GM19023 (cell line): ENCODE measurements at regions not wholly inside any gene's neighbourhood (a gene's known extent, or its start where the extent isn't known, plus 50 kb on each side); places are given as distances from the start of the nearest gene placed in this dataset.
"Not testable (repeated sequence)": the region's sequence is repeated elsewhere in the genome, so short reads cannot be mapped to it uniquely, and the experiment has no call there.

Source experiments
- ATAC-seq: cut with Tn5 transposase; IDR thresholded peaks from one replicate; pipeline ENCODE4 v1.9.1; 2021; ENCODE audit warnings: mild to moderate bottlenecking, moderate library complexity; ENCODE audit not compliant: unreplicated experiment

GRCh38 chr11:37286890-37287289 lies 688.9 kb upstream of the RAG2 start:
- ATAC-seq: no peak

DNA sequence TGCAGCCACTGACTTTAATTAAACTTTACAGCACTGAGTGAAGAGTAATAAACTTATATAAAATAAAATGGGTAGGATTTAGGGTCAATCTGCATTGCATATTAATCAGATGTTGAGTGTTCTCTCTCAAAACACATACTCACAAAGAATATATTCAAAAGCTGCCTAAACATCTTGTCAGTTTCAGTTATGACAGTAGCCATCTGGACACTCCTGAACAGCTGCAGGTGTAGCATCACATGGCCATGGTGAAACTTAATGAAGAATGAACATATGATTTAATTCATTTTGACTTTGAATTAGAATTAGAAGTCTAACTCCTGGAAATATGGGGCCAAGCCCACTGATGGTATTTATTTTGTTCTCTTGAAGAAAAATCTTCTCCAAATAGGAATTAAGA lies 684.3 kb upstream of the RAG2 start:
- ATAC-seq: no peak

GRCh38 chr11:37280200-37280599 lies 682.2 kb upstream of the RAG2 start:
- ATAC-seq: no peak

DNA sequence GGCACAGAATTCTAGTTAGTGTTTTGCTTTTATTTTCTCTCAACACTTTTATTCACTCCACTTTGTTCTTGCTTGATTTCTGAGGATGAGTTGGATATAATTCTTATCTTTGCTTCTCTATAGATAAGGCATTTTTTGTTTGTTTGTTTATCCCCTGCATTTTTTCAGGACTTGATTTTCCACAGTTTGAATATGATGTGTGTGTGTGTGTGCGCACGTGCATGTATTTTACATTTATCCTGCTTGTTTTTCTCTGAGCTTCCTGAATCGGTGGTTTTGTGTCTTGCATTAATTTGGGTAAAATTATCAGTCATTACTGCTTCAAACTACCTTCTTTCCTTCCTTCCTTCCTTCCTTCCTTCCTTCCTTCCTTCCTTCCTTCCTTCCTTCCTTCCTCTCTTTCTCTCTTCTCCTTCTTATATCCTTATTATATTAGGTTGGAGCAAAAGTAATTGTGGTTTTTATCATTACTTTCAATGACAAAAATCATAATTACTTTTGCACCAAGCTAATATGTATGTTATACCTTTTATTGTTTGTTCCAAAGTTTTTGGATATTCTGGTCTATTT lies 679.9 kb upstream of the RAG2 start:
- ATAC-seq: no peak

DNA sequence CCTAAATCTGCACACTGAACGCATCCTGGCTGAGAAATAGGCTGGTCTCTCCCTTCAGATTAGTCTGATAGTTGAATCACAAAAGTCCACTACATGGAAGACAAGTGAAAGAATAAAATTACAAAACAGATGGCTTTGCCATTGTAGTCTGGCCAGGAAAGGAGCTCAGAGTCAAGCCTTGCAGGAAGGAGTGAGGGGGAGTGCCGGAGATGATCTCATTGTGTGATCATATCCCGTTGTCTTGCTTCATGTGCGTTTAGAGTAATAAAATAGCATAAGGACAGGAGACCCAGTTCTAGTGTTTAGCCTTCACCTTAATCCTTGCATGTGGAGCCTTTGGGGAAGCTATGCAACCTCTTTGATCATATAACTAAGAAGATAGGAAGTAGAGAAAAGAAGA lies 666.7 kb upstream of the RAG2 start:
- ATAC-seq: no peak

DNA sequence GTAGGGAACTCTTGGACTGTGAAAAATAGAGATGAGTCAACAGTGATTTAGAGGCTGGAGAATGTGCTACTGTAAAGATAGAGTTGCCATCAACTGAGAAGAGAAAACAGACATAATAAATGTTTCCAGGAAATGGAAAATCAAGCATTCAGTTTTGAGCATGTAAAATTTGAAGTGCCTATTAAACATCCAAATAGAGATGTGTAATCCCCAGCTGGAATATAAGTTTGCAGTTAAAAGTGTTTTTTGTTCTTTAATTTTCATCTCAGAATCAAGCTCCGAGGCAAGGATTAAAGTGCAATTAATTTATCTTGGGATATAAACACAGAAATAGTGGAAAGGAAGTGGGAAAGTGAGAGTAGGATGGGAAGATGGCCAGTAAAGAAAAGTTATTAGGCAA lies 666.0 kb upstream of the RAG2 start:
- no peak for ATAC-seq

- not testable (repeated sequence) for ATAC-seq
Measured at GRCh38 chr11:37263467-37263866, 665.4 kb upstream of the RAG2 start.

- no peak for ATAC-seq
Measured at GRCh38 chr11:37259734-37260133, 661.7 kb upstream of the RAG2 start.

GRCh38 chr11:37248145-37248544 lies 650.1 kb upstream of the RAG2 start:
- ATAC-seq: no peak

DNA sequence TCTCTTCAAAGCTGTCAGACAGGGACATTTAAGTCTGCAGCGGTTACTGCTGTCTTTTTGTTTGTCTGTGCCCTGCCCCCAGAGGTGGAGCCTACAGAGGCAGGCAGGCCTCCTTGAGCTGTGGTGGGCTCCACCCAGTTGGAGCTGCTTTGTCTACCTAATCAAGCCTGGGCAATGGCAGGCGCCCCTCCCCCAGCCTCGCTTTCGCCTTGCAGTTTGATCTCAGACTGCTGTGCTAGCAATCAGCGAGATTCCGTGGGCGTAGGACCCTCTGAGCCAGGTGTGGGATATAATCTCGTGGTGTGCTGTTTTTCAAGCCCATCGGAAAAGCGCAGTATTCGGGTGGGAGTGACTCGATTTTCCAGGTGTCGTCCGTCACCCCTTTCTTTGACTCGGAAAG lies 648.1 kb upstream of the RAG2 start:
- not testable (repeated sequence) for ATAC-seq

DNA sequence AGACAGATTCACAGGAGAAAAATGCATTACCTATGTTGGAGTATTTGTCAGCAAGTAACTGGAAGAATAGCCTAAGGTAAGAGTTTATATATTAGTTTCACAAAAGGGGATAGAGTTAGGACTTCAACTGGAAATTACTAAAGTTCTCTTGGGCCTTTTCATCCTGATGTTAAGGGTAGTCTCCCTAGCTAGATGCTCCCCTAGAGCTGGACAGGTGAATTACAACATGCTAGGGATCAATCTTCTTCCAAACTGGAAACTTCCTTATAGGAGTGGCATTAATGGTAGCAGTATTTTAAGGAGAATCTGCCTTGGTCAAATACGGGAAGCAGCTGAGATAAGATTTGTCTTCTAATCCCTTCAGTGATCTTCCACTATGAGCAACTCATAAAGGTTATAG lies 632.8 kb upstream of the RAG2 start:
- no peak for ATAC-seq

GRCh38 chr11:37223962-37224361 lies 625.9 kb upstream of the RAG2 start:
- ATAC-seq: no peak

- no peak for ATAC-seq
Measured at GRCh38 chr11:37203006-37203405, 605.0 kb upstream of the RAG2 start.

DNA sequence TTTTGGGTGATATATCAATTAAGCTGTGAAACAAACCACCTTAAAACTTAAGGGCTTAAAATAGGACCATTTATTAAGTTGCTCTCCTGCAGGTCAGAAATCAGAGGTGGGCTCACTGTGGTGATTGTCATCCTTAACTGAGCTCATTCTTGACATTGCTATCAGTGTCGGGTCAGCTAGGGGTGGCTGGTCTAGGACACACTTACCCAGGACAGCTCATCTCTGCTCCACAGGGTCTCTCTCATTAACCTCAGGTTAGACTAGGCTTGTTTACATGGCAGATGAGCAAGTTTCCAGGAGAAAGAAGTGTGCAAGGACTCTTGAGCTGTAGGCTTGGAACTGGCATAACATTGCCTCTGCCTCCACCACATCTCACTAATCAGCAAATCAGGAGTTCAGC lies 601.0 kb upstream of the RAG2 start:
- ATAC-seq: no peak

- ATAC-seq: no peak
Measured at GRCh38 chr11:37184326-37184725, 586.3 kb upstream of the RAG2 start.

GRCh38 chr11:37182031-37182430 lies 584.0 kb upstream of the RAG2 start:
- ATAC-seq: no peak

DNA sequence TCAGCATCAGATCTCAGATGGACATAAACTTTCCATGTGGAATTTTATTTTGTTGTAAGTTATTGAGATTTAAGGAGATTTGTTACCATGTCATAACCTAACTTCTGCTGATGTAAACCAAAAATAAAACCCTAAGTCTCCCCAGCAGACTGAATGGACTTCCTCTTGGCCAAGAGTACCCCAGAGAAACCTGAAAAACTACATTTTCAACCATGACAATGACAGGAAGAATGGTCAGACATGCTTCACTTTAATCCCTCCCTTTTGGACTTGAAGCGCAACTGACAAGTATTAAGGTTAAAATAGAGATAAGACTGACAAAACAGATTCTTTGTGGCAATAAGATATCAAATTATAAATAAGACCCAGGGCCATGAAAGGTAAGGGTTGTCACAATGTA lies 579.7 kb upstream of the RAG2 start:
- no peak for ATAC-seq

DNA sequence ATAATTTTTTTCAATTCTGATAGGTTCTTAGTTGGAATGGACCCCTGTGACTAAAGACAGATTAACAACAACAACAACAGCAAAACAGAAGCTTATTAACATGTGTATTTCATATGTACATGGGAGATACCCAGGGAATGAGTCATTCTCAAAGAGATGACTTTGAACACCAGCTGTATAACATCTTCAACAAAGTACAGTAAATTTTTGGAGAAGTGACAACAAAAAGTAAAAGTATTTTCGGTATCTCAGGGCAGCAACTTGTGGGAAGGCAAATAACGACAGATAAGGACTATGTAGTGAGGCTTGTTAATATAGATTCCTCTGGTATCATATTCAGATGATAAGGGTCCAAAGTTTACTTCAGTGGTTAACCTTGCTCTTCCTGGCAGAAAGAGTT lies 573.4 kb upstream of the RAG2 start:
- no peak for ATAC-seq

GRCh38 chr11:37170311-37170710 lies 572.3 kb upstream of the RAG2 start:
- ATAC-seq: no peak

GRCh38 chr11:37145434-37145833 lies 547.4 kb upstream of the RAG2 start:
- not testable (repeated sequence) for ATAC-seq

- ATAC-seq: no peak
Measured at GRCh38 chr11:37142591-37142990, 544.6 kb upstream of the RAG2 start.

GRCh38 chr11:37141707-37142106 lies 543.7 kb upstream of the RAG2 start:
- no peak for ATAC-seq

DNA sequence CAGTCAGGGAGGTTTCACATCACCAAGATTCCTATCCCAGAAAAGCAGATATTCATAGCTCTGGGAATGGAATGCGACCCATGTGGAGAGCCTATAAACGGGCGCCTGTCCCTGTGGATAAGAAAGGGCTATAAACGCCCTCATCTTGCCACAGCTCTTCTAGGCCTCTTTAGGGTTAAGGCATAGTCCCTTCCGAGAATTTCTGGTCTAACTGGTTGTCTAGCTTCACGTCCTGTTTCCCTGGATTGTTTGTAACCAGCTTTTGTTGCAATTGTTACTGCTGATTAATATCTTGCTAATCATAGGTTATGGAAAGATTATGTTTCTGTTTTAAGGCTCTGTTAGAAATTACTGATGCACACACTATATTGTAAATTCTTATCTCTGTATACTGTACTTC lies 537.6 kb upstream of the RAG2 start:
- not testable (repeated sequence) for ATAC-seq

DNA sequence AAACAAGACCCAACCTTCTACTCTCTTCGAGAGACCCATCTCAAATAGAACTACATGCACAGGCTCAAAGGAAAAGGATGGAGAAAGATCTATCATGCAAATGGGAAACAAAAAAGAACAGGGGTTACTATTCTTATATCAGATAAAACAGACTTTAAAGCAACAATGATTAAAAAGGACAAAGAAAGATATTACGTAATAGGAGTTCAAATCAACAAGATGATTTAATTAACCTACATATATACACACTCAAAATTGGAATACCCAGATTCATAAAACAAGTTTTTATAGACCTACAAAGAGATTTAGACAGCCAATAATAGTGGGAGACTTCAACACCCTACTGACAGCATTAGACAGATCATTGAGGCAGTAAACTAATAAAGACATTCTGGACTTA lies 536.6 kb upstream of the RAG2 start:
- no peak for ATAC-seq
